Vagina (tissue), 2 donors: ENCODE measurements at regions not wholly inside any gene's neighbourhood (a gene's known extent, or its start where the extent isn't known, plus 50 kb on each side); places are given as distances from the start of the nearest gene placed in this dataset.

ENCODE experiments used
- CTCF ChIP-seq, 3 experiments: fragments of 450-650 bp in 2 of 3; fragments of 200-600 bp in 1 of 3; sonication (generic) in 1 of 3; IDR thresholded peaks; one replicate each; pipeline ENCODE4 v1.5.1; 2017 to 2019; ENCODE audit warnings: antibody characterized with exemption in 3 of 3, mild to moderate bottlenecking in 2 of 3, moderate library complexity in 2 of 3
- POLR2A ChIP-seq, 2 donors: fragments of 450-650 bp; IDR thresholded peaks; one replicate each; pipeline ENCODE4 v1.6.1; 2017; ENCODE audit warnings: antibody characterized with exemption in 2 of 2, mild to moderate bottlenecking in 2 of 2, moderate library complexity in 2 of 2

GRCh38 chr6:6927521-6928361 lies 180.0 kb upstream of the RREB1 start:
- TF ChIP-seq CTCF (IDR thresholded peaks at IDR 0.05) (no peak), POLR2A (IDR thresholded peaks at IDR 0.05) (no peak)
